SH-SY5Y (cell line): ENCODE measurements at regions not wholly inside any gene's neighbourhood (a gene's known extent, or its start where the extent isn't known, plus 50 kb on each side); places are given as distances from the start of the nearest gene placed in this dataset.

Source experiments
- GATA2 ChIP-seq: IDR thresholded peaks from 2 replicates; pipeline ENCODE4 v1.6.1; 2011; ENCODE audit warnings: mild to moderate bottlenecking, low read depth, low read length
- GATA3 ChIP-seq: IDR thresholded peaks from 2 replicates; pipeline ENCODE4 v1.6.1; 2011; ENCODE audit warnings: low read depth, mild to moderate bottlenecking, low read length, moderate library complexity

DNA sequence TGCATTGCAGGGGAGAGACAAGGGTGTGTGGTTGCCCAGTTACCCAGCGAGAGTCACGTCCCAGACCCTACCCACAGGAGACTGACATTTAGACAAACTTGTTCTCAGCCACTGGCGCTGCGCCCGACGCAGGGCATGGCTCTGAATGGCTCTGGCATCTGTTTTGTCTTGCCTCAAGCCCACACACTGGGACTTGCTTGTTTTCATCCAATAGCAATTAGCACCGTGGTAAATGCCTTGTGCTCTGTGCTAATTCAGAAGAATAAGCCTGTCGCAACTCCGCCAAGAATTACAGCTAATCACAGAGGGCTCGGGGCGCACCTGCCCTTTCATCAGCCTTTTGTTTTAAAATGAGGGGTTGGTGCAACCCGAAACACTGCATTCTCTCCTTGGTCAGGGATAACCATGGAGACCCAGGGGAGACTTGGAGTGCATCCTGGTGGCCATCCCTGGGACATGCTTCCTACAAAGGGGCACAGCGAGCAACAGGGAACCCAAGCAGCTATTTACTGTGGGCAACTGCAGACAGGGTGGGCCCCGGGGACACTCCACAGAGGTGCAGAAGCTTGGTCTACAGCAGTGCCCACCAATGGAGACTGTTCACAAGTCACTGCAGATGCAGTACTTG, 220.6 kb upstream of the ZFHX3 start:
- TF ChIP-seq GATA3 = no peak
- TF ChIP-seq GATA2 = no peak

DNA sequence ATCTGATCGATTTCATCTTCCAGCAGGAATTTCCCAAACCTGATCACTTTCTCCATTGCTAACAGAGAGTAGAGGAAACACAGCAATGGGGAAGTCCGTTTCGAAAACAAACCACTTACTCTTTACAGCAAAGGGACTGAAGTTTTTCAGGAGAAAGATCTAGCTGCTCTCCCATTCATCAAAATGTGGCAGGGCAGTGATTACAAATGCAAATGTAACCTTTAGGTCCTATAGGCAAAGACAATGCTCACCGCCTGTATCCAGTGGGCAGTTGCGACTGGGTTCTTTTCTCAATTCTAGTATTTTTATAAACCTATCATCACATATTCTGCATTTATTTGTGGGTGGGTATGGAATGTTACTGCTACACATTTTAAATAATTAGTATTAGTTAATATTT, 218.0 kb upstream of the ZFHX3 start:
- no peak for TF ChIP-seq GATA2
- no peak for TF ChIP-seq GATA3

DNA sequence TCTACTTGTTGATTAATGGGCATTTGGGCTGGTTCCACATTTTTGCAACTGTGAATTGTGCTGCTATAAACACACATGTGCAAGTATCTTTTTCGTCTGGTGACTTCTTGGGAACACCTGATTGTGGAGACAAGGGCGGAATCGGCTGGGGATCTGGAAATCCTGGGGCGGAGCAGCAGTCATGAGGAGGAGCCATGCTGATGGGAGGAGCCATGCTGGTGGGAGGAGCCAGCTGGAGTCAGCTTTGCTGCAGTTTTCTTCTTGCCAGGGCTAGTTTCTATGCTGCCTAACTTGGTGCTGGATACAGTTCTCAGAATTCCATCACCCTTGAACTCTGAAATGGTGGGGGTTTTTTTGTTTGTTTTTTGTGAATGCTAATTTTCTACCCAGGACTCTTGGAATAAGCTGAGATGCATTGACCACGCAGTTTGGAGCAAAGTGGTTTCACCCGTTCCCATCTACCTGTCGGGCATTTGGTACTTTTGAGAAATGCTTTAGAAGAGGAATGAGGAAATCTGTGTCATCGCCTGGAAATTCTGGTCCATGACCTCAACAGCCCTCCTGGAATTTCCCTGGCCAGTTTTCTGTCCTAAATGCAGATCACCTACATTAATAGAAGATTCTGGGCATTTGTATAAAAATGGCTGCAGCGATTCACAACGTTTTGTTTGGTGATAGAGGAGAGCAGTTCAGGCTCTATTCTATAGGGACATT, 217.4 kb upstream of the ZFHX3 start:
- no peak for TF ChIP-seq GATA2
- no peak for TF ChIP-seq GATA3

DNA sequence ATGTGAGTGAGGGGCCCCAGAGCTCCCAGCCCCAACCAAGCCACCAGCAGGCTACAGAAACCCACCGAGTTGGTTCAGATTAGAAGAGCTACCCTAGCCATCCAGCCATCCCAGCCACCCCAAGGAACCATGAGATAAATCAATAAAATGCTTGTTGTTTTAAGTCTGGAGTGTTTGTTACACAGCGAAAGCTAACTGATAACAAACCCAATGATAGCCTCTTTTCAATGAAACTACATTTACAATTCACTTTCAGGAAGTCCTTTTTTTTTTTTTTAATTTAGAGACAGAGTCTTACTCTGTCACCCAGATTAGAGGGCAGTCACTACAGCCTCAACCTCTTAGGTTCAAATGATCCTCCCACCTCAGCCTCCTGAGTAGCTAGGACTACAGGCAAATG, 215.0 kb upstream of the ZFHX3 start:
- TF ChIP-seq GATA3 = no peak

DNA sequence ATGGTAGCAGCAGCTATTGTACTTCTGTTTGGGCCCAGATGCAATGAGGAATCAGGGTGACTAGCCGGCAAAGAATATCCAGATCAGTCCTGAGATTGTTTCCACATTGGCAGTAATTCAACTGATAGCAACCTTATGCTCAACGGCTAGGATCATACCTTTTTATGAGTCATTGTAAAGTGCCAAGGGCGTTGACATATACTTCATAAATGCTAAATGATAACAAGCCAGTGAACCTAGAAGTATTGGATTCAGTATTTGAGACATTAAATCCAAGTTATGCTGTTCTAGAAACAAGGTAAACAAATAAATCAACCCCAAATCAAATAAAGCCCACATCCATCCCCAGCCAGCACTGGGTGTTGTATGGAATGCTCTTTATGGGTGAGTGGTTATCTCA, 207.1 kb upstream of the ZFHX3 start:
- TF ChIP-seq GATA3 (no peak), GATA2 (no peak)

DNA sequence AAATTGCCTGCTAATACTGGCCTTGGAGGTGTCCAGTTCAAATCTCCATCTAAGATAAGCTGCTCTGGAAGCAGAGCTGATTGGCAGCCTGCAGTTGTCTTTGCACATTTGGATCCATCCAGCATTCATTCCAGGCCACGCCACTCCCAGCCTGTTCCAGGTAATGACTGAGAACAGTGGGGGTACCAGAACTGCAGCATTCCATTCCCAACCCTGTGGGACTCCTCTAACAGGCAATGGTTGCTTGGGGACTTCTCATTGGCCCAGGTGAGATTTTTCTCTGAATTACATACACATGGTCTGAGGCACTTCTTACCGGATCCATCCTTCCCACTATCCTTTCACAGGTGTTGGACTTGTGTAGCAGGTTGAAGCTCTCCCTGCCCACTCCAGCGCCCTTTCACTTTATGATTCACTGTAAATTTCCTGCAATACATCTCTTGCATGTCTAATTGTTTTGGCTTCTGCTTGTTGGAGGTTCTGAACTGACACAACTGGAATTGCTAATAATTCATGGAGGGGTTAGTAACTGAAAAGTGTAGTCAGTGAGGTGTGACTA, 206.1 kb upstream of the ZFHX3 start:
- TF ChIP-seq GATA3 (no peak), GATA2 (no peak)

DNA sequence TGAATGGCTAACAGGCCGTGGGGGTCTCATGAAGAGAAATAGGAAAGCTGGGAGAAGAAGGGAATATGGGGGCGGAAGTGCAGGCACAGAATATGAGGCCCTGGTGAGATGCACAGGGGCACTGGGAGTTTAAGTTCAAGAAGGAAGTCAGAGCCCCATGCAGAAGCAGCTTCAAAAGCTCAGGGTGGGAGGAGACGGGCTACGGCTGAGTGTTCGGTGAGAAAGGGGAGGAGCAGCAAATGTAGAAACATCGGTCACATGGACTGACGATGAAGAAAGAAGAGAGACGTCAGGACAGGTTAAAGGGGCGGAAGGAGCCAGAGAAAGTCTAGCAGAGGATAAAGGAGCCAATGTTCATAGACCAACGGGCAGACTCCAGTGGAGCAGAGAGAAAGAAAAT, 204.5 kb upstream of the ZFHX3 start:
- TF ChIP-seq GATA2 (no peak), GATA3 (no peak)

DNA sequence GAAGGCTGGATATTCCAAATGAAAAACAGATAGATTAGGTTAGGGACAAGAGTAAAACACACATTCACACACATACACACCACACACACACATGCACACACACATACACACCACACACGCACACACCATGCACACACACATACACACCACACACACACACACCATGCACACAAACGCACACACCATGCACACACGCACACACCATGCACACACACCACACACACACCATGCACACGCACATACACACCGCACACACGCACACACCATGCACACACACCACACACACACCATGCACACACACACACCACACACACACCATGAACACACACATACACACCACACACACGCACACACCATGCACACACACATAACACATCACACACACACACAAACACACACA, 203.7 kb upstream of the ZFHX3 start:
- TF ChIP-seq GATA3 (no peak), GATA2 (no peak)

DNA sequence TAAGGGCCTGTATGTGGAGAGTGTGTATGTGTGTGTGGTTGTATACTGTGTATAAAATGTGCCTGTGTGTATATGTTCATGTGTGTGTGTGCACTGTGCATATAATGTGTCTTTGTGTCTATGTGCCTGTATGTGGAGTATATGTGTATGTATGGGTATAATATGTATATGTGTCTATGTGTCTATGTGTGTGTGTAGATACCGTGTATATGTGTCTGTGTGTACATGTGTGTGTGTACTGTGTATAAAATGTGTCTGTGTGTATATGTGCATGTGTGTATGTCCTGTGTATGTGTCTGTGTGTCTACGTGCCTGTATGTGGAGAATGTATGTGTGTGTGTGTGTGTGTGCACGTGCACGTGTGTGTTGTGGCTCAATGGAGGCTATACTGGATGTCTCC, 200.4 kb upstream of the ZFHX3 start:
- TF ChIP-seq GATA3 (no peak), GATA2 (no peak)

DNA sequence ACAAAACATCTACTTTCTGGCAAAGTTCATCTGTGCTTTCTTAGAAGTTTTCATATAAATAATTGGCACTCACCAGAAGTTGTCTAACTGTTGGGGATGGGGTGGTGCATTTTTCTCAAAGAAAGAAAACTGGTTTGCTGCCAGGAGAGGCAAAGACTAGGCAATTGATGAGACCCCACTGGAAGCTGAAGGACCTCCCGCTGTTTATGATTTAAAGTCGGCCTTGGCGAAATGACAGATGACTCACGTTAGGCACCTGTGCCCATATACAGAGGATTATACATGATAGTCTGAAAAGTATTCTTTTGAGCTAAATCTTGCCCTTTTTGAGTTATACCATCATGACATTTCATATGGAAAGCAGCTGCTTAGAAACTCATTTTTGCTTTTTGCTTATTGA, 193.0 kb upstream of the ZFHX3 start:
- TF ChIP-seq GATA3 = no peak
- no peak for TF ChIP-seq GATA2

DNA sequence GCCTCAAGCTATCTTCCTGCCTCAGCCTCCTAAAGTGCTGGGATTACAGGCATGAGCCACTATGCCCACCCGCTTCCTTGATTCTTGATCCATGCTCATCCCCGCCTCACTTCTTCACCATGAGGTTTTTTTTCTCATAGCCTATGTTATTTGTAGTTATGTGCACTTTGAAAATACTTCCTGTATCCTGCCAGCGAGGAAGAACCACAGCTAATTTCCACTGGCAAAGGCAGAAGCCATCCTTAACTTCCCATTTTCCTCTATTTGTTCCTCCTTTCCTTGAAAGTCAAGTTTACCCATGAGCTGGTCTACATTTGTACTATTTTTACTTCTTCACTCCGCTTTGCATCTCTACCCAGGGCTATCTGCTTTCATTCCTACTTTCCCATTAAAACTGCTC, 189.7 kb upstream of the ZFHX3 start:
- no peak for TF ChIP-seq GATA3
- TF ChIP-seq GATA2 = no peak

DNA sequence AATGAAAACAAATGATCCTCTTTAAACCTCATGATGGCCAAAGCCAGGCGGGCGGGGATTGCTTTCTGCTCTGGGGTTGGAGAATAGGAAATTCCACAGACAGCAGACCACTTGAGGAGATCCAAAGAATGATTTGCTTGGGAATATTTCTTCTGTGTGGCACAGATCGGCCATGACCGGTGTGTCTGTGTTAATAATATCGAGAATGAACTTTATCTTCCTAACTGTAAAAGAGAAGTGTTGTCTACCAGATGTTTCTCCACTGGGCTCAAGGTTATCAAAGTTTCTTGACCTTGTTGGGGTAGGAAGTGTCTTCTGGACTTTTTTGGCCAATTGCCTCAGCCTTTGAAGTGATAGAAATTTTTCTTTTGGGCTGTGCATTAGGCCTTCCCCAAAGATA, 186.6 kb upstream of the ZFHX3 start:
- TF ChIP-seq GATA3 = no peak
- TF ChIP-seq GATA2 = no peak

DNA sequence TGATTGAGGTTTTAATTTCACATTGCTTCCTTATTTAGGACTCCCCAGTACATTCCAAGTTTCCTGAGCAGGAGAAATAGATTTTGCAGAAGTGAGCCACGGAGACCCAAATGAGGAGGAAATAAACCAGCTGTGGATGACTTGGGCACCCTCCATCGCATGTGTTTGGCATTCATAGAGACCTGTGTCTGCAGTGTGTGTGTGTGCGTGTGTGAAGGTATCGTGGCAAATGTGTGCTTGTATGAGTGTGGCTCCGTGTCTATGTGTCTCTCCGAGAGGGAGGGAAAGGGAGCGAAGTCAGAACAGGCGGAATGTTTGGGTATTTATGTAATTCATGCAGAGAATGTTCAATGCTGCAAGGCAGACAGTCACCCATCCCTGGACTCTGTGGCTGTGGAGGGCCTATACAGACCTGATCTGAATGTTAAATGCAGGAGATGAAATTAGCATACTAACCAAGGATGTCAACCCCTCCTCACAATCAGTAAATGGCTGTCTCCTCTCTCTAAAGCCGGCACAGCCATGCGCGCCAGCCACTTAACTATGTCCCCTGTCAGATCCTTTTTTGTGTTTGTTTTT, 186.0 kb upstream of the ZFHX3 start:
- no peak for TF ChIP-seq GATA3
- TF ChIP-seq GATA2 = no peak

DNA sequence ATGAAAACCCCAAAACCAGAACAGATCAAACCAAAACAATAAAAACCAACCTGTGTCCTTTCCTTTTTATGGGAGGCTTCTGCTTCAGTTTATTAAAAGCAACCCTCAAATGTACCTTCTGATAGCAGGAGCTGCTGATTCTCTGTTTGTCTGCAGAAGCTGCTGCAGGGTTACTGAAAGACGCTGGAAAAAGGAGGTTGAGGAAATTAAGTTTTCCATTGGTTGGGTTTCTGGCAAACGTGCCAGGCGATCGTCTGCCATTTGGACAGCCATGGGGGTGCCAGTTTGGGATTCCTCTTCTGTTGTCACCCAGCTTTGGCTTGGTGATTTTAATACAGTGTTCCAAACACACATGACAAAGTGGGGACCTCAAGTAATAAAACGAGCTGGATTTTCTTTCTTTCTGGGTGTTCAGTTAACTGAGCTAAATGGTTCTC, 185.4 kb upstream of the ZFHX3 start:
- TF ChIP-seq GATA2 (no peak), GATA3 (no peak)
